OCI-M2 (cell line): ENCODE measurements at regions not wholly inside any gene's neighbourhood (a gene's known extent, or its start where the extent isn't known, plus 50 kb on each side); places are given as distances from the start of the nearest gene placed in this dataset.
"Not testable (repeated sequence)": the region's sequence is repeated elsewhere in the genome, so short reads cannot be mapped to it uniquely, and the experiment has no call there.

Experiments
- DNase-seq: peaks from one replicate; lab custom pipeline; 2025; ENCODE audit not compliant: unreplicated experiment; lab: John Stamatoyannopoulos, UW

- not testable (repeated sequence) for DNase-seq
Measured at GRCh38 chr6:30807566-30807965, 63.2 kb upstream of the IER3 start.

GRCh38 chr6:30806581-30807183 lies 62.3 kb upstream of the IER3 start:
- DNase-seq, result no peak

- no peak for DNase-seq
Measured at GRCh38 chr6:30804333-30804732, 60.0 kb upstream of the IER3 start.

- DNase-seq, result no peak
Measured at GRCh38 chr6:30802731-30803130, 58.4 kb upstream of the IER3 start.

- no peak for DNase-seq
Measured at GRCh38 chr6:30801950-30802349, 57.6 kb upstream of the IER3 start.

GRCh38 chr6:30800871-30801270 lies 56.5 kb upstream of the IER3 start:
- no peak for DNase-seq

- no peak for DNase-seq
Measured at GRCh38 chr6:30799210-30799609, 54.9 kb upstream of the IER3 start.

- DNase-seq, result no peak
Measured at GRCh38 chr6:30798494-30798893, 54.1 kb upstream of the IER3 start.

GRCh38 chr6:30795549-30796293 lies 51.4 kb upstream of the IER3 start:
- no peak for DNase-seq
